Endothelial cell of umbilical vein (primary cell): ENCODE measurements at regions not wholly inside any gene's neighbourhood (a gene's known extent, or its start where the extent isn't known, plus 50 kb on each side); places are given as distances from the start of the nearest gene placed in this dataset.

Experiments
- BruUV-seq: library from RNA; stranded (reverse); fragments of 400-500 nt; replicated peaks from 2 replicates; lab custom pipeline; 2021; lab: Mats Ljungman, UMichigan
- CTCF ChIA-PET: fragments of 300-600, 350-600 bp; sonication (Branson Sonifier 250); formaldehyde crosslinking; loops from one replicate; lab custom pipeline; 2021; ENCODE audit warnings: antibody characterized with exemption, inconsistent platforms; lab: Charles Lee
- POLR2A ChIA-PET: fragments of 300-600, 350-600 bp; sonication (Branson Sonifier 250); formaldehyde crosslinking; loops from one replicate; lab custom pipeline; 2021; ENCODE audit warnings: antibody characterized with exemption, inconsistent platforms; lab: Charles Lee
- DNase-seq: peaks from one replicate; pipeline ENCODE4 v3.0.0-alpha.2; 2011; ENCODE audit warnings: low read depth, low spot score
- FAIRE-seq: peaks from 2 replicates; lab custom pipeline; 2011; peaks lifted over from hg19 to GRCh38; lab: Jason Lieb, UNC
- H2AFZ ChIP-seq: 2 replicates; pipeline ENCODE4 v1.6.0; 2012; ENCODE audit warnings: low read depth, low read length, control low read depth, inconsistent platforms
- H3K27ac ChIP-seq: 2 replicates; pipeline ENCODE4 v1.5.1; 2011; ENCODE audit warnings: low read depth, mild to moderate bottlenecking, control low read depth, low read length, moderate library complexity; ENCODE audit not compliant: insufficient read depth
- H3K27me3 ChIP-seq, 2 experiments: 2 replicates each; pipeline versions ENCODE4 v1.6.0 to v1.6.1; 2011; ENCODE audit warnings: low read length in 2 of 2, mixed read lengths in 1 of 2; ENCODE audit not compliant: control insufficient read depth in 2 of 2, insufficient read depth in 2 of 2
- H3K36me3 ChIP-seq, 2 experiments: 2 replicates in 1 of 2; 3 replicates in 1 of 2; pipeline ENCODE4 v1.5.1; 2011; ENCODE audit warnings: low read length in 2 of 2, mild to moderate bottlenecking in 1 of 2, moderate library complexity in 1 of 2; ENCODE audit not compliant: control insufficient read depth in 2 of 2, insufficient read depth in 2 of 2; ENCODE audit errors: extremely low read depth in 1 of 2
- H3K4me1 ChIP-seq: 3 replicates; pipeline ENCODE4 v1.5.1; 2011; ENCODE audit warnings: mild to moderate bottlenecking, low read length; ENCODE audit not compliant: control insufficient read depth, insufficient read depth; ENCODE audit errors: extremely low read depth
- H3K4me2 ChIP-seq: 2 replicates; pipeline ENCODE4 v1.6.1; 2011; ENCODE audit warnings: low read length, control low read depth, mixed read lengths; ENCODE audit not compliant: insufficient read depth
- H3K4me3 ChIP-seq, 3 experiments: fragments of 200-600 bp in 1 of 3; sonication (generic), shearing (Covaris generic) in 1 of 3; replicated peaks in 1 of 3; 2 replicates each; pipeline ENCODE4 v1.5.1; 2011 to 2016; ENCODE audit warnings: control low read depth in 3 of 3, low read length in 3 of 3, mild to moderate bottlenecking in 2 of 3, inconsistent platforms in 1 of 3, low read depth in 1 of 3, moderate library complexity in 1 of 3; ENCODE audit not compliant: insufficient read depth in 1 of 3
- H3K79me2 ChIP-seq: 2 replicates; pipeline ENCODE4 v1.6.0; 2012; ENCODE audit warnings: low read length, inconsistent platforms; ENCODE audit not compliant: control insufficient read depth, insufficient read depth
- H3K9ac ChIP-seq: replicated peaks from 2 replicates; pipeline ENCODE3; 2011; ENCODE audit warnings: low read length, control low read depth; ENCODE audit not compliant: insufficient read depth; ENCODE audit errors: extremely low read depth
- H3K9me1 ChIP-seq: replicated peaks from 3 replicates; pipeline ENCODE4 v1.6.0; 2011; ENCODE audit warnings: mild to moderate bottlenecking, low read length; ENCODE audit not compliant: control insufficient read depth, insufficient read depth; ENCODE audit errors: extremely low read depth
- H3K9me3 ChIP-seq: replicated peaks from 2 replicates; pipeline ENCODE4 v1.5.1; 2012; ENCODE audit warnings: low read length, inconsistent platforms; ENCODE audit not compliant: control insufficient read depth, insufficient read depth
- H4K20me1 ChIP-seq: replicated peaks from 2 replicates; pipeline ENCODE3; 2011; ENCODE audit warnings: mild to moderate bottlenecking, low read length; ENCODE audit not compliant: control insufficient read depth, insufficient read depth; ENCODE audit errors: extremely low read depth
- CTCF ChIP-seq, 2 donors: IDR thresholded peaks; 1 replicate in 1 of 2; 2 replicates in 1 of 2; pipeline ENCODE4 v1.5.1; 2011; ENCODE audit warnings: low read length in 2 of 2, mild to moderate bottlenecking in 2 of 2, moderate library complexity in 2 of 2, control low read depth in 1 of 2, inconsistent platforms in 1 of 2, low read depth in 1 of 2; ENCODE audit not compliant: insufficient read depth in 1 of 2; ENCODE audit errors: extremely low read depth in 1 of 2
- EZH2 ChIP-seq: IDR thresholded peaks from 2 replicates; pipeline ENCODE4 v1.6.1; 2012; ENCODE audit warnings: borderline replicate concordance, low read depth, mild to moderate bottlenecking, moderate library complexity, low read length, inconsistent platforms; ENCODE audit not compliant: severe bottlenecking
- FOS ChIP-seq: IDR thresholded peaks from 2 replicates; pipeline ENCODE4 v1.6.1; 2011; ENCODE audit warnings: mild to moderate bottlenecking, low read length, moderate library complexity, borderline replicate concordance; ENCODE audit not compliant: insufficient read depth
- GATA2 ChIP-seq: IDR thresholded peaks from 2 replicates; pipeline ENCODE4 v1.7.0; 2011; ENCODE audit warnings: low read depth, mild to moderate bottlenecking, moderate library complexity, mixed read lengths, low read length; ENCODE audit not compliant: insufficient read length, insufficient read depth
- JUN ChIP-seq: IDR thresholded peaks from 2 replicates; pipeline ENCODE4 v1.6.1; 2011; ENCODE audit warnings: borderline replicate concordance, low read depth; ENCODE audit not compliant: insufficient read length, insufficient read depth
- MYC ChIP-seq: IDR thresholded peaks from one replicate; pipeline ENCODE4 v1.6.1; 2011; ENCODE audit warnings: mild to moderate bottlenecking, low read depth, low read length
- POLR2A ChIP-seq: IDR thresholded peaks from 2 replicates; pipeline ENCODE4 v1.6.1; 2012; ENCODE audit warnings: low read depth, mild to moderate bottlenecking, control low read depth, low read length
- POLR2AphosphoS5 ChIP-seq: IDR thresholded peaks from 2 replicates; pipeline ENCODE4 v1.6.1; 2012; ENCODE audit warnings: low read depth, mild to moderate bottlenecking, control low read depth, low read length, moderate library complexity; ENCODE audit not compliant: insufficient read depth
- dilution Hi-C: fragments of 300-500 bp; cut with MboI; formaldehyde crosslinking; loops from one replicate; pipeline ENCODE4 v1.15.0; 2019; ENCODE audit warnings: low sequenced_read_pairs; ENCODE audit not compliant: extremely low pct_ligation_motif_present
- intact Hi-C: fragments of 100-400 bp; cut with micrococcal nuclease; formaldehyde crosslinking; loops from one replicate; pipeline ENCODE4 v1.10.0; 2022
- TF ChIP-seq, protein P1 (sequence below): IDR thresholded peaks from 2 replicates; pipeline ENCODE4 v1.6.1; 2011; ENCODE audit not compliant: insufficient read depth, insufficient read length

GRCh38 chr2:16114070-16114469 is 173.7 kb downstream of the MYCN start:
- H3K36me3 ChIP-seq: no peaks in the 10 kb centered on the region
- no peak for DNase-seq
- FAIRE-seq: no peak
- H4K20me1 ChIP-seq: no peaks in the 10 kb centered on the region
- no peaks in the 10 kb centered on the region for H3K27me3 ChIP-seq
- H3K27ac ChIP-seq: no peak overlapping the region
- no peak overlapping the region for H3K9ac ChIP-seq
- ChIA-PET POLR2A (no interaction called here), CTCF (no interaction called here)
- peaks cover 6% of the 10 kb centered on the region for H3K9me3 ChIP-seq
- no peak overlapping the region for H3K4me2 ChIP-seq
- intact Hi-C loops: no loop called here
- H2AFZ ChIP-seq: no peak overlapping the region
- no peak for TF ChIP-seq POLR2A
- no peak for TF ChIP-seq POLR2AphosphoS5
- TF ChIP-seq GATA2: no peak
- no peak for TF ChIP-seq EZH2
- no peaks in the 10 kb centered on the region for H3K9me1 ChIP-seq
- H3K4me1 ChIP-seq: no peaks in the 10 kb centered on the region
- no peaks in the 10 kb centered on the region for H3K79me2 ChIP-seq
- dilution Hi-C loops: no loop called here
- no TSS peak for BruUV-seq
- H3K4me3 ChIP-seq: no peak overlapping the region

DNA sequence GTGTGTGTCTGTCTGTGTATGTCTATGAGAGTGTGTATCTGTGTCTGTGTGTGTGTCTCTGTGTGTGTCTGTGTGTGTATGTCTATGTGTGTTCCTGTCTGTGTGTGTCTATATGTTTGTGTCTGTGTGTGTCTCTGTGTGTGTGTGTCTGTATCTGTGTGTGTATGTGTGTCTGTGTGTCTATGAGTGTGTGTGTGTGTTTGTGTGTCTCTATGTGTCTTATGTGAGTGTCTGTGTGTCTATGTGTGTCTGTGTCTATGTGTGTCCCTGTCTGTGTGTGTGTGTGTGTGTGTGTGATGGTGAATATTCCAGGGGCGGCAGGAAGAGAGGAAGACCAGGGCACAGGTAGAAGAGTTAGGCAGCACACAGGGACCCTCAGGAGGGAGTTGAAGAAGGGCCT is 173.2 kb downstream of the MYCN start:
- no peaks in the 10 kb centered on the region for H3K36me3 ChIP-seq
- dilution Hi-C loops (no loop called here), intact Hi-C loops (no loop called here)
- peaks cover 6% of the 10 kb centered on the region for H3K9me3 ChIP-seq
- TF ChIP-seq MYC (no peak), CTCF (IDR thresholded peaks at IDR 0.05; ENCODE audit: extremely low read depth in 1 of 2, insufficient read depth in 1 of 2, low read depth in 1 of 2, low read length in 2 of 2) (no peak), EZH2 (no peak), POLR2A (no peak), FOS (no peak), POLR2AphosphoS5 (no peak), JUN (no peak), GATA2 (no peak)
- TF ChIP-seq, protein P1, sequence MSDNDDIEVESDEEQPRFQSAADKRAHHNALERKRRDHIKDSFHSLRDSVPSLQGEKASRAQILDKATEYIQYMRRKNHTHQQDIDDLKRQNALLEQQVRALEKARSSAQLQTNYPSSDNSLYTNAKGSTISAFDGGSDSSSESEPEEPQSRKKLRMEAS: no peak
- DNase-seq: no peak
- no peak overlapping the region for H3K4me3 ChIP-seq
- no peak overlapping the region for H2AFZ ChIP-seq
- no peaks in the 10 kb centered on the region for H3K79me2 ChIP-seq
- H4K20me1 ChIP-seq: no peaks in the 10 kb centered on the region
- H3K9me1 ChIP-seq: no peaks in the 10 kb centered on the region
- BruUV-seq: no TSS peak
- no peaks in the 10 kb centered on the region for H3K27me3 ChIP-seq
- H3K4me1 ChIP-seq: no peaks in the 10 kb centered on the region
- no peak overlapping the region for H3K27ac ChIP-seq
- CTCF ChIA-PET: no interaction called here
- no peak overlapping the region for H3K4me2 ChIP-seq
- no peak overlapping the region for H3K9ac ChIP-seq
- POLR2A ChIA-PET: no interaction called here
- no peak for FAIRE-seq
